ENCODE measurements at regions not wholly inside any gene's neighbourhood (a gene's known extent, or its start where the extent isn't known, plus 50 kb on each side); places are given as distances from the start of the nearest gene placed in this dataset.

DNA sequence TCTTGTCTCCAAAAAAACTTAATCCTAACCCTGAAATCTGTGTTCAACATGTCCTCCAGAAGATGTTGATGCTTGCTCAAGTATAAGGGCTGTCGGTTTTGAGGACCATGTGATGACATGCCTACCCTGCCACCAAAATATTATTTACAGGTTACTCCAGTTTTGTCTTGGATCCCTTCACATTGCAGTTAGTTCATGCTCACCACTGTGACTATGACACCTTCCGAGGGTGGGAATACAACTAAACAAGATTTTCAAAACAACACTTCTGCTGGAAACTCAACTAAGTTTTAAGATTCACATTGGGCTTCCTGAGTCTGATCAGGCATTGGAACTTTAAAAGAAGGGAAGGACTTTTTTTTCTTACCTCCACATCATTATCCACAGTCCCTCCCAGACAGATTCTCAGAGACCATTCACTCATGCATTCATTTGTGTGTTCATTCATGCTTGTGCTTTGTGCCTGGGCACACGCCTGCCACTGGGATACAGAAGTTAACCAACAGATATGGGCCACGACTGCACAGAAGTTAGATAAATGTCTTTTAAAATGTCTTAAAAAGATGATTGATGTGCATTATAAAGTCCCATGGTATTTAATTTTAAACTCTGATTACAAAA is 118.7 kb upstream of the GJE1 start:
- TF ChIP-seq EZH2 (IDR thresholded peaks at IDR 0.05; ENCODE audit: low read depth) = no peak
- TF ChIP-seq, protein P1, sequence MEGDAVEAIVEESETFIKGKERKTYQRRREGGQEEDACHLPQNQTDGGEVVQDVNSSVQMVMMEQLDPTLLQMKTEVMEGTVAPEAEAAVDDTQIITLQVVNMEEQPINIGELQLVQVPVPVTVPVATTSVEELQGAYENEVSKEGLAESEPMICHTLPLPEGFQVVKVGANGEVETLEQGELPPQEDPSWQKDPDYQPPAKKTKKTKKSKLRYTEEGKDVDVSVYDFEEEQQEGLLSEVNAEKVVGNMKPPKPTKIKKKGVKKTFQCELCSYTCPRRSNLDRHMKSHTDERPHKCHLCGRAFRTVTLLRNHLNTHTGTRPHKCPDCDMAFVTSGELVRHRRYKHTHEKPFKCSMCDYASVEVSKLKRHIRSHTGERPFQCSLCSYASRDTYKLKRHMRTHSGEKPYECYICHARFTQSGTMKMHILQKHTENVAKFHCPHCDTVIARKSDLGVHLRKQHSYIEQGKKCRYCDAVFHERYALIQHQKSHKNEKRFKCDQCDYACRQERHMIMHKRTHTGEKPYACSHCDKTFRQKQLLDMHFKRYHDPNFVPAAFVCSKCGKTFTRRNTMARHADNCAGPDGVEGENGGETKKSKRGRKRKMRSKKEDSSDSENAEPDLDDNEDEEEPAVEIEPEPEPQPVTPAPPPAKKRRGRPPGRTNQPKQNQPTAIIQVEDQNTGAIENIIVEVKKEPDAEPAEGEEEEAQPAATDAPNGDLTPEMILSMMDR (conservative IDR thresholded peaks at IDR 0.05) = no peak

Measured in PC-9 (cell line).